ENCODE measurements at regions not wholly inside any gene's neighbourhood (a gene's known extent, or its start where the extent isn't known, plus 50 kb on each side); places are given as distances from the start of the nearest gene placed in this dataset.

- TF ChIP-seq, protein P1, sequence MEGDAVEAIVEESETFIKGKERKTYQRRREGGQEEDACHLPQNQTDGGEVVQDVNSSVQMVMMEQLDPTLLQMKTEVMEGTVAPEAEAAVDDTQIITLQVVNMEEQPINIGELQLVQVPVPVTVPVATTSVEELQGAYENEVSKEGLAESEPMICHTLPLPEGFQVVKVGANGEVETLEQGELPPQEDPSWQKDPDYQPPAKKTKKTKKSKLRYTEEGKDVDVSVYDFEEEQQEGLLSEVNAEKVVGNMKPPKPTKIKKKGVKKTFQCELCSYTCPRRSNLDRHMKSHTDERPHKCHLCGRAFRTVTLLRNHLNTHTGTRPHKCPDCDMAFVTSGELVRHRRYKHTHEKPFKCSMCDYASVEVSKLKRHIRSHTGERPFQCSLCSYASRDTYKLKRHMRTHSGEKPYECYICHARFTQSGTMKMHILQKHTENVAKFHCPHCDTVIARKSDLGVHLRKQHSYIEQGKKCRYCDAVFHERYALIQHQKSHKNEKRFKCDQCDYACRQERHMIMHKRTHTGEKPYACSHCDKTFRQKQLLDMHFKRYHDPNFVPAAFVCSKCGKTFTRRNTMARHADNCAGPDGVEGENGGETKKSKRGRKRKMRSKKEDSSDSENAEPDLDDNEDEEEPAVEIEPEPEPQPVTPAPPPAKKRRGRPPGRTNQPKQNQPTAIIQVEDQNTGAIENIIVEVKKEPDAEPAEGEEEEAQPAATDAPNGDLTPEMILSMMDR (IDR thresholded peaks at IDR 0.05; ENCODE audit: insufficient read depth, low read length): no peak
- TF ChIP-seq, protein P2, sequence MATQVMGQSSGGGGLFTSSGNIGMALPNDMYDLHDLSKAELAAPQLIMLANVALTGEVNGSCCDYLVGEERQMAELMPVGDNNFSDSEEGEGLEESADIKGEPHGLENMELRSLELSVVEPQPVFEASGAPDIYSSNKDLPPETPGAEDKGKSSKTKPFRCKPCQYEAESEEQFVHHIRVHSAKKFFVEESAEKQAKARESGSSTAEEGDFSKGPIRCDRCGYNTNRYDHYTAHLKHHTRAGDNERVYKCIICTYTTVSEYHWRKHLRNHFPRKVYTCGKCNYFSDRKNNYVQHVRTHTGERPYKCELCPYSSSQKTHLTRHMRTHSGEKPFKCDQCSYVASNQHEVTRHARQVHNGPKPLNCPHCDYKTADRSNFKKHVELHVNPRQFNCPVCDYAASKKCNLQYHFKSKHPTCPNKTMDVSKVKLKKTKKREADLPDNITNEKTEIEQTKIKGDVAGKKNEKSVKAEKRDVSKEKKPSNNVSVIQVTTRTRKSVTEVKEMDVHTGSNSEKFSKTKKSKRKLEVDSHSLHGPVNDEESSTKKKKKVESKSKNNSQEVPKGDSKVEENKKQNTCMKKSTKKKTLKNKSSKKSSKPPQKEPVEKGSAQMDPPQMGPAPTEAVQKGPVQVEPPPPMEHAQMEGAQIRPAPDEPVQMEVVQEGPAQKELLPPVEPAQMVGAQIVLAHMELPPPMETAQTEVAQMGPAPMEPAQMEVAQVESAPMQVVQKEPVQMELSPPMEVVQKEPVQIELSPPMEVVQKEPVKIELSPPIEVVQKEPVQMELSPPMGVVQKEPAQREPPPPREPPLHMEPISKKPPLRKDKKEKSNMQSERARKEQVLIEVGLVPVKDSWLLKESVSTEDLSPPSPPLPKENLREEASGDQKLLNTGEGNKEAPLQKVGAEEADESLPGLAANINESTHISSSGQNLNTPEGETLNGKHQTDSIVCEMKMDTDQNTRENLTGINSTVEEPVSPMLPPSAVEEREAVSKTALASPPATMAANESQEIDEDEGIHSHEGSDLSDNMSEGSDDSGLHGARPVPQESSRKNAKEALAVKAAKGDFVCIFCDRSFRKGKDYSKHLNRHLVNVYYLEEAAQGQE (IDR thresholded peaks at IDR 0.05; ENCODE audit: insufficient replicate concordance, low read depth): no peak
Measured at GRCh38 chr5:30850866-30851265, 342.6 kb upstream of the CDH6 start.

All from HL-60 (cell line).